GM12864 (cell line): ENCODE measurements at regions not wholly inside any gene's neighbourhood (a gene's known extent, or its start where the extent isn't known, plus 50 kb on each side); places are given as distances from the start of the nearest gene placed in this dataset.
"Not testable (repeated sequence)": the region's sequence is repeated elsewhere in the genome, so short reads cannot be mapped to it uniquely, and the experiment has no call there.

Source experiments
- DNase-seq: peaks from one replicate; pipeline ENCODE4 v3.0.0-alpha.2; 2011; ENCODE audit warnings: low read depth
- H3K4me3 ChIP-seq: 2 replicates; pipeline ENCODE4 v1.5.1; 2011; ENCODE audit warnings: mild to moderate bottlenecking, low read depth, low read length, control low read depth
- TF ChIP-seq, protein P1 (sequence below): IDR thresholded peaks from 2 replicates; pipeline ENCODE4 v1.5.1; 2011; ENCODE audit warnings: low read depth, mild to moderate bottlenecking, moderate library complexity, low read length, control low read depth, inconsistent platforms; ENCODE audit errors: missing control alignments

DNA sequence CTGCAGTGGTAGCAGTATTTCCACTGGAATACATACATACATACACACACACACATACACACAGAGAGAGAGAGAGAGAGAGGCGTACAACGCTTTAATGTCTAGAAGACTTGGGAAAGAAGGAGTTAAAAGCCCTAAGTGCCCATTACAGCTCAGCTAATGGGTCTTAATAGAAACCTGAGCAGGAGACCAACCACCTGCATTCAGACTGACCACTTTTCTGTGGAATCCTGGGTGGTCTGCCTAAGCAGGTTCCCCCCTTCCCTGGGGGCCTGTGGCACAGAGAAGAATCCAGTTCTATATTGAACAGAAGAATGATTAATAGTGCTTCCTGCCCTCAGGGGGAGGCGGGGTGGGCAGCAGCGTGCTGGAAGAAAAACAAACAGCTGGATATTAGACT is 312.4 kb upstream of the PRKD1 start:
- TF ChIP-seq, protein P1, sequence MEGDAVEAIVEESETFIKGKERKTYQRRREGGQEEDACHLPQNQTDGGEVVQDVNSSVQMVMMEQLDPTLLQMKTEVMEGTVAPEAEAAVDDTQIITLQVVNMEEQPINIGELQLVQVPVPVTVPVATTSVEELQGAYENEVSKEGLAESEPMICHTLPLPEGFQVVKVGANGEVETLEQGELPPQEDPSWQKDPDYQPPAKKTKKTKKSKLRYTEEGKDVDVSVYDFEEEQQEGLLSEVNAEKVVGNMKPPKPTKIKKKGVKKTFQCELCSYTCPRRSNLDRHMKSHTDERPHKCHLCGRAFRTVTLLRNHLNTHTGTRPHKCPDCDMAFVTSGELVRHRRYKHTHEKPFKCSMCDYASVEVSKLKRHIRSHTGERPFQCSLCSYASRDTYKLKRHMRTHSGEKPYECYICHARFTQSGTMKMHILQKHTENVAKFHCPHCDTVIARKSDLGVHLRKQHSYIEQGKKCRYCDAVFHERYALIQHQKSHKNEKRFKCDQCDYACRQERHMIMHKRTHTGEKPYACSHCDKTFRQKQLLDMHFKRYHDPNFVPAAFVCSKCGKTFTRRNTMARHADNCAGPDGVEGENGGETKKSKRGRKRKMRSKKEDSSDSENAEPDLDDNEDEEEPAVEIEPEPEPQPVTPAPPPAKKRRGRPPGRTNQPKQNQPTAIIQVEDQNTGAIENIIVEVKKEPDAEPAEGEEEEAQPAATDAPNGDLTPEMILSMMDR, result no peak
- no peak overlapping the region for H3K4me3 ChIP-seq
- DNase-seq, result no peak

DNA sequence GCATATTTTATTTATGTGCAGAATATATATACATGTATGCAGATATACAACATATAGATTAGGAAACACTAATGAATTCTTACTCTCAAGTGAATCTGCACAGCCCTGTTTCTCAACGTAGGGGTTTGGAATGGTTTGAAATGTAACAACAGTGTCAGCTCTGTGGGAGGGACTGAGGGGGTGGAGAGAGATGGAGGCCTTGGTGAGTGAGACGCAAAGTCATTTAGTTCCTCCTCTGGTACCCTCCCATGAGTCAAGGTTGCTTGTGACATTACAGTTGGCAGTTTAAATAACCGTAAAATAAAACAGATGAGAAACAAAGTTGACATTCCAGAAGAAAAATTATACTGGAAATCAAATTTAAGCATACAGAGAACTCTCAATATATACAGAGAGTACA is 313.0 kb upstream of the PRKD1 start:
- TF ChIP-seq, protein P1, result no peak
- no peak for DNase-seq
- H3K4me3 ChIP-seq, result no peak overlapping the region

DNA sequence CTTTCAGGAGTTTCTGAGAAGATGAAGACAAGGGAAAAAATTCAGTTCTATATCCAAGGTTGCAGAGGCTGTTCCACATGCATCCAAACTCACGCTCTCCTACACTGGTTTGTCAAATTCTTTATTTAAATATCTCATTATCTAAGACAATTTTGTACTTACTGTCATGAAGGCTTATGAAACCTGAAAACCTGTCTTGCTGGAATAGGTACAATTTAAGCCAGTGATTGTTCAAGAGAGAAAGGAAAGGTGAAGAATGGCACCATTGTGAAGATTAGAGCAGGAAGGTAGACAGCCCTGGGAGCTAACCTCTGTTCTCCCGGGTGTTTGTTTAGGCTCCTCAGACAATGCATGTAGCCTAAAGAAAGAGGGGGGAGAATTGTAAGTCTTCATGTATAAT is 315.1 kb upstream of the PRKD1 start:
- H3K4me3 ChIP-seq, result no peak overlapping the region
- TF ChIP-seq, protein P1, result no peak
- no peak for DNase-seq

DNA sequence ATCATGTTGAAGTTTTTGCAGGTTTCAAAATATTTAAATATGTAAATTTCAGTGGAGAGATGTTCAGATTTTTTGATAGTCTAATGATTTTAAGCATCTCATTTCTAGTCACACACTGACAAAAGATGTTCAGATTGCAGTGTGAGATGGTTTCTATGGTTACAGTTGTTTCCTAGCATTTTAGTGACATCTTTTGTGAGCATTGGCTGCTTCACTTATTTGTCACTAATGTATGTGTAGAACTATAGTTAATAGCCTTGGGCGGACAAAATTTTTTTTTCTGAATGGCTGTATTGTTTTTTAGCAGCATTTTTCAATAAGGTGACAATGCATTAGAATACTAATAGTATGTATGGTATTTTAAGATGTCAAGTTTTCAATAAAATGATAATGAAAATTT is 315.6 kb upstream of the PRKD1 start:
- no peak for DNase-seq
- no peak overlapping the region for H3K4me3 ChIP-seq
- TF ChIP-seq, protein P1, result no peak

- no peak overlapping the region for H3K4me3 ChIP-seq
- TF ChIP-seq, protein P1, result no peak
- no peak for DNase-seq
Measured at GRCh38 chr14:30243805-30244204, 315.2 kb upstream of the G2E3 start.

DNA sequence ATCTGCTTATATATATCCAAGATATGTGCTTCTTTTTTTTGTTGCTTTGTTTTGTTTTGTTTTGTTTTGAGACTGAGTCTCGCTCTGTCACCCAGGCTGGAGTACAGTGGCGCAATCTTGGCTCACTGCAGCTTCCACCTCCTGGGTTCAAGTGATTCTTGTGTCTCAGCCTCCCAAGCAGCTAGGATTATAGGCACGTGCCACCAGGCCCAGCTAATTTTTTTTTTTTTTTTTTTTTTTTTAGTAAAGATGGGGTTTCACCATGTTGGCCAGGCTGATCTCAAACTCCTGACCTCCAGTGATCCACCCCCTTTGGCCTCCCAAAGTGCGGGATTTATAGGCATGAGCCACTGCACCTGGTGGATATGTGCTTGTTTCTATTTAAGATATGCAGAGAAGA is 314.6 kb upstream of the G2E3 start:
- DNase-seq, H3K4me3 ChIP-seq: not testable (repeated sequence)

DNA sequence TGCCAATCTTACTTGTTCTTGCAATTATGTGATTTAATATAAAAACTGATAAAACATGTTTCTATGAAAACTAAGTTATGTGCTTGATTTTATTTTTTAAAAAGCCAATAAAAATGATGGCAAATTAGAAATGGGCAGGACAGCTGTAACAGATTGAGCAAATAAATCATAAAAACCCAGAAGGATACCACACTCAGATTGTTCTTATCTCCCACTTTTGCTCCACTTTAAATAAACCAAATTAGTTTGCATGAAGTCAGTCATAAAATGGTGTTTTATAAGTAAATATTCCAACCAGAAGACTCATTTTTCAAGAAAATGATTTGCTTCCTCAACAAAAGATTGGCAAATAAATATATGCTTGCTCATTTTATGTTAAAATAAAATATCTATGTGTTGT is 307.9 kb upstream of the G2E3 start:
- no peak overlapping the region for H3K4me3 ChIP-seq
- no peak for DNase-seq
- TF ChIP-seq, protein P1, result no peak
